ENCODE measurements at regions not wholly inside any gene's neighbourhood (a gene's known extent, or its start where the extent isn't known, plus 50 kb on each side); places are given as distances from the start of the nearest gene placed in this dataset.

DNA sequence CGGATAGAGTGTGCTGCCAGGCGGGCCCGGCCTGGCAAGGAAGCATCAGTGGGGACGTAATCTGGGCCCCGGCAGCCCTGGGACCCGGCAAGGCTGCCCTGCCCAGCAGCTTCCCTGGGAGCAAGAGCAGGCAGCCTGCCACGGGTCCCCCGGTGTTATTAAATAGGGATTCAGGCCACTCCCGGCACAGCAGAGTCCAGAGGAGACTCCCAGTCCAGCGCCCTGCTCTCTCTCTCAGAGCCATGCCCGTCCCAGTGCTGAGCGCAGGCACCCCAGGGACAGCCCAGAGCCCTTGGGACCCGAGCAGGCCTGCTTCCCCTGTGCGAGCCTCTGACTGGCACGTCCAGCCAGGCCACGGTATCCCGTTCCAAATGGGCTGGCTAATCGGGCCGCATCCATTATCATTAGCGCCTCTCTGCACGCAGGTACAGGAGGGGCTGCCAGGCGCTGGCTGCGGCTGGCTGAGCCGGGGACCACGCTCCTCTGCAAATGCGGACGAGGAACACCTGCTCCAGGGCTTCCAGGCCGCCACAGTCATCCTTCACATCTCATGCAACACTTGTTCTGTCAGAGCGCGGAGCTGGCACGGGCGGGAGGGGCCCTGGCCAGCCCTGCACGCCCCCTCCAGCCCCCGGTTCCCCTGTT, 344.2 kb upstream of the MKI67 start:
- TF ChIP-seq TAF1 (IDR thresholded peaks at IDR 0.05; ENCODE audit: borderline replicate concordance, insufficient read depth, low read length) (no peak), POLR2AphosphoS5 (IDR thresholded peaks at IDR 0.05; ENCODE audit: low read depth, low read length) (no peak)

- TF ChIP-seq TAF1 (IDR thresholded peaks at IDR 0.05; ENCODE audit: borderline replicate concordance, insufficient read depth, low read length) (no peak), FOXP2 (optimal IDR thresholded peaks at IDR 0.05; ENCODE audit: borderline replicate concordance, extremely low read depth, extremely low read length, insufficient read depth) (no peak), SIN3A (IDR thresholded peaks at IDR 0.05; ENCODE audit: borderline replicate concordance, insufficient read depth, low read length) (no peak), POLR2AphosphoS5 (IDR thresholded peaks at IDR 0.05; ENCODE audit: low read depth, low read length) (no peak)
- TF ChIP-seq, protein P1, sequence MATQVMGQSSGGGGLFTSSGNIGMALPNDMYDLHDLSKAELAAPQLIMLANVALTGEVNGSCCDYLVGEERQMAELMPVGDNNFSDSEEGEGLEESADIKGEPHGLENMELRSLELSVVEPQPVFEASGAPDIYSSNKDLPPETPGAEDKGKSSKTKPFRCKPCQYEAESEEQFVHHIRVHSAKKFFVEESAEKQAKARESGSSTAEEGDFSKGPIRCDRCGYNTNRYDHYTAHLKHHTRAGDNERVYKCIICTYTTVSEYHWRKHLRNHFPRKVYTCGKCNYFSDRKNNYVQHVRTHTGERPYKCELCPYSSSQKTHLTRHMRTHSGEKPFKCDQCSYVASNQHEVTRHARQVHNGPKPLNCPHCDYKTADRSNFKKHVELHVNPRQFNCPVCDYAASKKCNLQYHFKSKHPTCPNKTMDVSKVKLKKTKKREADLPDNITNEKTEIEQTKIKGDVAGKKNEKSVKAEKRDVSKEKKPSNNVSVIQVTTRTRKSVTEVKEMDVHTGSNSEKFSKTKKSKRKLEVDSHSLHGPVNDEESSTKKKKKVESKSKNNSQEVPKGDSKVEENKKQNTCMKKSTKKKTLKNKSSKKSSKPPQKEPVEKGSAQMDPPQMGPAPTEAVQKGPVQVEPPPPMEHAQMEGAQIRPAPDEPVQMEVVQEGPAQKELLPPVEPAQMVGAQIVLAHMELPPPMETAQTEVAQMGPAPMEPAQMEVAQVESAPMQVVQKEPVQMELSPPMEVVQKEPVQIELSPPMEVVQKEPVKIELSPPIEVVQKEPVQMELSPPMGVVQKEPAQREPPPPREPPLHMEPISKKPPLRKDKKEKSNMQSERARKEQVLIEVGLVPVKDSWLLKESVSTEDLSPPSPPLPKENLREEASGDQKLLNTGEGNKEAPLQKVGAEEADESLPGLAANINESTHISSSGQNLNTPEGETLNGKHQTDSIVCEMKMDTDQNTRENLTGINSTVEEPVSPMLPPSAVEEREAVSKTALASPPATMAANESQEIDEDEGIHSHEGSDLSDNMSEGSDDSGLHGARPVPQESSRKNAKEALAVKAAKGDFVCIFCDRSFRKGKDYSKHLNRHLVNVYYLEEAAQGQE (IDR thresholded peaks at IDR 0.05; ENCODE audit: insufficient read depth in 1 of 2, low read depth in 2 of 2, low read length in 2 of 2): no peak
These were observed 344.9 kb upstream of the MKI67 start for GRCh38 chr10:128471151-128471550.

GRCh38 chr10:128472196-128472595, 346.0 kb upstream of the MKI67 start:
- no peak for TF ChIP-seq POLR2AphosphoS5 (IDR thresholded peaks at IDR 0.05; ENCODE audit: low read depth, low read length)
- TF ChIP-seq, protein P1 (IDR thresholded peaks at IDR 0.05; ENCODE audit: insufficient read depth in 1 of 2, low read depth in 2 of 2, low read length in 2 of 2): no peak

- no peak for TF ChIP-seq FOXP2 (optimal IDR thresholded peaks at IDR 0.05; ENCODE audit: borderline replicate concordance, extremely low read depth, extremely low read length, insufficient read depth)
- no peak for TF ChIP-seq SIN3A (IDR thresholded peaks at IDR 0.05; ENCODE audit: borderline replicate concordance, insufficient read depth, low read length)
- TF ChIP-seq, protein P1 (IDR thresholded peaks at IDR 0.05; ENCODE audit: insufficient read depth in 1 of 2, low read depth in 2 of 2, low read length in 2 of 2): no peak
- no peak for TF ChIP-seq POLR2AphosphoS5 (IDR thresholded peaks at IDR 0.05; ENCODE audit: low read depth, low read length)
- no peak for TF ChIP-seq TAF1 (IDR thresholded peaks at IDR 0.05; ENCODE audit: borderline replicate concordance, insufficient read depth, low read length)
These were observed 347.2 kb upstream of the MKI67 start for GRCh38 chr10:128473396-128473795.

- TF ChIP-seq POLR2AphosphoS5 (IDR thresholded peaks at IDR 0.05; ENCODE audit: low read depth, low read length) (no peak), TAF1 (IDR thresholded peaks at IDR 0.05; ENCODE audit: borderline replicate concordance, insufficient read depth, low read length) (no peak), SIN3A (IDR thresholded peaks at IDR 0.05; ENCODE audit: borderline replicate concordance, insufficient read depth, low read length) (no peak), FOXP2 (optimal IDR thresholded peaks at IDR 0.05; ENCODE audit: borderline replicate concordance, extremely low read depth, extremely low read length, insufficient read depth) (no peak)
- TF ChIP-seq, protein P1 (IDR thresholded peaks at IDR 0.05; ENCODE audit: insufficient read depth in 1 of 2, low read depth in 2 of 2, low read length in 2 of 2): no peak
These were observed 347.7 kb upstream of the MKI67 start for GRCh38 chr10:128473911-128474310.

All from PFSK-1 (cell line).